ENCODE measurements at regions not wholly inside any gene's neighbourhood (a gene's known extent, or its start where the extent isn't known, plus 50 kb on each side); places are given as distances from the start of the nearest gene placed in this dataset.

GRCh38 chr15:85934691-85935090, 140.0 kb upstream of the KLHL25 start:
- no peak for TF ChIP-seq CTCF (IDR thresholded peaks at IDR 0.05)
- no peak for TF ChIP-seq POLR2A (IDR thresholded peaks at IDR 0.05)
